GM21723 (cell line): ENCODE measurements at regions not wholly inside any gene's neighbourhood (a gene's known extent, or its start where the extent isn't known, plus 50 kb on each side); places are given as distances from the start of the nearest gene placed in this dataset.

Experiments
- ATAC-seq: cut with Tn5 transposase; IDR thresholded peaks from one replicate; pipeline ENCODE4 v1.9.1; 2021; ENCODE audit warnings: mild to moderate bottlenecking, moderate library complexity; ENCODE audit not compliant: unreplicated experiment

DNA sequence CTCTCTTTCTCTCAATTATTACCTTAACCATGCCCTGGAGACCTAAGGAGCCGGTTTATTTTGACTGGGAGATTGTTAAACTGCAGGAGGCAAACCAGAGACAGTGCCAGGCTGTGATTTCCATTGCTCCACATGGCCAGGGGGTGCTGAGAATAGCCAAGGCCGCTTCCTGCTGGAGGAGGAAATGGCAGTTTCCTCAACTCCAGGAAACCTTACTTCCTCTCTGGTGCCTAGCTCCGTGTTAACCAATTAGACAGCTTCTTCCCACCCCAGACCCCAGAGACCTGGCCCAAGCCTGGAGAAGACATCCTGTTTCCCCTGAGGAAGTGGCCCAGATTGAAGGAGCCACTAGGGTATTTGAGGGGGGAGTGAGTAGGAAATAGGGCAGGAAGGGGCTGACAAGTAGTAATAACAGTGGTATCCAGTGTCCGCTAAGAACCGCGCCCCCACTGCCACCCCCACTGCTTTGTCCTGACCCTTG is 161.2 kb downstream of the PLPP3 start:
- no peak for ATAC-seq

DNA sequence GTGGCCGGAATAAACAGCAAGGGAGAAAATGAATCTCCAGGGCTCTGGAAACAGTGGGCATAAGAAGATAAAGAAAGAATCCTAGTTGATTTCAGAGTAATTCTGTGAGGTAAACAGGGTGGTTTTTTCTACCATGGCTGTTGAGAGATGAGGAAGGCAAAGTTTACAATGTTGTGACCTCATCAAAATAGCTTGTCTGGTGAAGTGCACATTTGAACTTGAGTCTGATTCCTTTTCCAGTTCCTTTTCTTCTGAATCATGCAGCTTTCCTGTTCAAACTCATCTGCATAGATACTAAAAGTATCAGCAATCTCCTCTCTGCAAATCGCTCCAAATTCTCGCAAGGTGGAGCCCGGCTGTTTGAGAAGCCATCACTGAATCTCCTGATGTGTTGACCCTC is 161.7 kb downstream of the PLPP3 start:
- ATAC-seq, result no peak

GRCh38 chr1:56416495-56416894 is 162.9 kb downstream of the PLPP3 start:
- no peak for ATAC-seq

DNA sequence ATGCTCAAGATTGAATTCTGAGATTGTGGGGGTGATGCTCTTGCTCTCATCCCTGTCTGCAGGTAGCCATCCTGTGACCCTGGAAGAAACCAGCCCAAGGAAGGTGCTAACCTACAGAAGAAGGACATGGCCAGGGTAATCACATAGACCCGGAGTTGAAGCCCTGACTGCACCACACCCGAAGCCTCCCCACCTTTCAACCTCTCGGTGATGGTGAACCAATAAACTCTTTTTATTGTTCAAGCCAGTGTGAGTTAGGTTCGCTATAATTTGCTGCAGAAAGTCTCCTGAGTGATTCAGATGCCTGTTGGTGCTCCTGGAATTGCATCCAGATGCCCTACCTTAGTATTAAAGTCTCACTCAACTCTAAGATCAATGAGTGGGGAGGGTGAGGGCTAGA is 163.6 kb downstream of the PLPP3 start:
- no peak for ATAC-seq

- no peak for ATAC-seq
These were observed 164.1 kb downstream of the PLPP3 start for GRCh38 chr1:56415258-56415657.

GRCh38 chr1:56414728-56415224 is 164.6 kb downstream of the PLPP3 start:
- ATAC-seq, result no peak

- no peak for ATAC-seq
These were observed 165.6 kb downstream of the PLPP3 start for GRCh38 chr1:56413671-56414199.

DNA sequence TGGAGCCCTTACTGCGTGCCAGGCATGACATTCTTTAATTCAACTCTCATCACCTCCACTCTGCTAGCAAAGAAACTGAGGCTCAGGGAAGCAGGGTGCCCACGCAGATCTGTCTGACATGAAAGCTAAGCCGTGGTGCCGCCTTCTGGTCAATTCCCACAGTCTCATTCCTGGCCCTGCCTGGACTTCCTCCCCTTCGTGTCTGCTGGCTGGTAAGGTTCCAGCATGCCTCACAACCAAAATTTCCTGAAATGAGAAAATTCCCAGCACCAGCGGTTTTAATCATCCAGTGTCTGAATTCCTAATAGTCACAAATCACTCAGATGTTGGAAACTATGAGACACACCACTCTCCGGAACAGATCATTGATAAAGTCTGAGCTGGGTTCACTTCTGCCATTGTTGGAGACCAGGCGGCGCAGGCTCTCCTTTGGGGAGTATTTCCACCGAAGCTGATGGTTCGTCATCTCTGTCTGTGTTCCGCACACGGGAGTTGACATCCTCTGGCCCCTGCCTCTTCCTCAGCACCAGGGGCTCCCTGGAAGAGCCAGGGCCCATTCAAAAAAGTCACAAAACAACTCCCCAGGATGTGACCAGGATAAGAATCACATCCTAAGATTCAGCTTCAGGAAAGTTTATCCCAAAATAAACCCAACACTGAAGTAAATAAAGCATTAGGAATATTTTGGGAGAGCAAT is 167.7 kb downstream of the PLPP3 start:
- no peak for ATAC-seq

DNA sequence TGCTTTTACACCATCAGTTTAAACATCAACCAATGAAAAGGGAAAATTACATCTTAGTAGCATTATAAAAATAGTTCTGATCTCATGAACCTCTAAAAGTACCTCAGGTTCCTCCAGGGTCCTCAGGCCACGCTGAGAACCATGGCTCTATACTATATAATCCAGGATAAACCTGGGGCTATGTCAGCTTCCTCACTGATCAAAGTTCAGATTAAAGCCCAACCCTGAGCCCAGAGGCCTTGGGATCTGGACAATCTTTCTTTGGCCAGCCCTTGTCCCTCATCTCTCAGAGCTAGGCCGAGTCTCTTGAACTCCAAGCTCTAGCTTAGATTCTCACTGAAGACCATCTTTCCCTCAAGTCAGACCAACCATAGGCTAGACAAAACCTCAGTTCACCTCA is 168.3 kb downstream of the PLPP3 start:
- no peak for ATAC-seq

- ATAC-seq, result no peak
These were observed 169.0 kb downstream of the PLPP3 start for GRCh38 chr1:56410405-56410804.

GRCh38 chr1:56409112-56409691 is 170.2 kb downstream of the PLPP3 start:
- ATAC-seq, result peak; percentile 54

DNA sequence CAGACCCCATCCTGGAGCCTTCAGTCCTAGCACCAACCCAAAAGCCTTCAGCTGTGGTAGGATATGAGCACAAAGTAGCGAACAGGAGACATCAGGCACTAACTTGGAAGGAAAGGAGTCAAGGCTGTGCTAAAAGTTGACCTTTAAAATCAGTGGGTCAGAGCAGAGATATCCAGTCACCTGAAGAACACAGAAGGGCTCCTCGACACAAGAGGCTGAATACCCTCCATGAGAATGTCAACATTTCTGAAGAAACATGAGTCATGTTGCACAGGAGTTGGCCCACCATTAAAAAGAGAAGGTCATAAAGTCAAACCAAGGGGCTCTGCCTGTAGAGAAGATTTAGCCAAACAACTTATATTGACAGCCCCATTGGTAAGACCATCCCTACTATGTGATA is 172.5 kb downstream of the PLPP3 start:
- ATAC-seq, result no peak

DNA sequence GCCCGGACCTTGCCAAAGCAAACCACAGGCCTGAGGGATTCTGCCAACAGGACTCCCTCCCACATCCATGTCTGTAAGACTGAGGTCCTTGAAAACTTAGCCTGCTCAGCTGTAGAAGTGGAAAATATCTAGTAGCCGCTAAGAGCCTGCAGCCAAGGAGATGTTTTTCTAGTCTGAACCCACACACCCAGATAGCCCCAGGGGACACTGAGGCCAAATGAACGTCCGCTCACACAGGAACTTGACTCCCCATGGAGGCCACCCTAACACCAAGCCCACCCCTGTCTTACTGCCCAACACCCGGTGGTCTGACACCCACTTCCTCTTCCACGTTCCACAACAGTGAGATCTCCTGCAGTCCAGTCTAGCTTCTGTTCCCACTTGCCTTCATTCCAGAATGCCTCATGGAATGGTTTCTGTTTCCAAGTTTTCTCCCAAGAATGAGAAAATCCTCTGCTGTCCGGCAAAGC is 174.8 kb downstream of the PLPP3 start:
- no peak for ATAC-seq

GRCh38 chr1:56404066-56404465 is 175.3 kb downstream of the PLPP3 start:
- ATAC-seq, result no peak

DNA sequence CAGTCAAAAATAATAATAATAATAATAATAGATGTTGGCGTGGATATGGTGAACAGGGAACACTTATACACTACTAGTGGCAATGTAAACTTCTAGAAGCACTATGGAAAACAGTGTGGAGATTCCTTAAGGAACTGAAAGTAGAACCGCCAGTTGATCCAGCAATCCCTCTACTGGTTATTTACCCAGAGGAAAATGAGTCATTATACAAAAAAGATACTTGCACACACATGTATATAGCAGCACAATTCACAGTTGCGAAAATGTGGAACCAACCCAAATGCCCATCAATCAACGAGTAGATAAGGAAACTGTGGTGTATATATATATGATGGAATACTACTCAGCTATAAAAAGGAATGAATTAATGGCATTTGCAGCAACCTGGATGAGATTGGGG is 176.0 kb downstream of the PLPP3 start:
- ATAC-seq, result no peak

GRCh38 chr1:56401191-56401590 is 178.2 kb downstream of the PLPP3 start:
- no peak for ATAC-seq

DNA sequence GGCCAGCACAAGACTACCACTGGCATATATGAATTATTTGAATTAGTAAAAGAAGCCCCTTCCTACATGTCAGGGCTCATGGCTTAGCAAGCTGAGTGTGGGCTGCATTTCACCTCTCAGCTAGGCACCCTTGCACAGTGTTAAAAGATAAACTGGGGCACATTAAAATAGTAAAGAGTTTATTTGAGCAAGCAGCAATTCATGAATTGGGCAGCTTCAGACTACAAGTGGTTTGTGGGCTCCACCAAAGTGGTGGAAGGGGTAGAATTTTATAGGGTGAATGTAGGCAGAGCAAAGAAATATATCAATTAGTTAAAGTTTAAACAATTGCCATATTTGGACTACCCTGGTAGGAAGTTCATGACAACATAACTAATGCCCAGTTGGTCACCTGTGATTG is 178.8 kb downstream of the PLPP3 start:
- ATAC-seq, result no peak

GRCh38 chr1:56399795-56400194 is 179.6 kb downstream of the PLPP3 start:
- no peak for ATAC-seq

GRCh38 chr1:56399326-56399725 is 180.0 kb downstream of the PLPP3 start:
- ATAC-seq, result no peak

GRCh38 chr1:56397811-56398231 is 181.5 kb downstream of the PLPP3 start:
- ATAC-seq, result no peak

- no peak for ATAC-seq
These were observed 182.0 kb downstream of the PLPP3 start for GRCh38 chr1:56397409-56397808.

- ATAC-seq, result no peak
These were observed 182.8 kb downstream of the PLPP3 start for GRCh38 chr1:56396581-56396980.
